ENCODE measurements at regions not wholly inside any gene's neighbourhood (a gene's known extent, or its start where the extent isn't known, plus 50 kb on each side); places are given as distances from the start of the nearest gene placed in this dataset.
"Not testable (repeated sequence)": the region's sequence is repeated elsewhere in the genome, so short reads cannot be mapped to it uniquely, and the experiment has no call there.

GRCh38 chr2:88802026-88802425 is 110.6 kb downstream of the RPIA start:
- not testable (repeated sequence) for H3K79me1 ChIP-seq (ENCODE audit: low read length); H3K4me1 ChIP-seq (ENCODE audit: control insufficient read depth, low read depth, low read length); H3K4me2 ChIP-seq (ENCODE audit: low read length); H4K8ac ChIP-seq (ENCODE audit: low read depth, low read length); H3K23ac ChIP-seq (ENCODE audit: low read length); H2BK15ac ChIP-seq (replicated peaks; ENCODE audit: low read depth); H3K18ac ChIP-seq (ENCODE audit: low read length); H3K4ac ChIP-seq (ENCODE audit: low read depth, low read length); H3K4me3 ChIP-seq (ENCODE audit: low read length); H3K9ac ChIP-seq (ENCODE audit: low read length); H2BK5ac ChIP-seq (ENCODE audit: low read length); H3K79me2 ChIP-seq (ENCODE audit: control insufficient read depth, insufficient read depth, low read length); H2AK5ac ChIP-seq (ENCODE audit: low read length); H3K27ac ChIP-seq (ENCODE audit: low read depth, low read length); H3K27me3 ChIP-seq (ENCODE audit: insufficient read depth, low read length, poor library complexity); H3K36me3 ChIP-seq (ENCODE audit: control insufficient read depth, insufficient read depth, low read length); H4K5ac ChIP-seq (ENCODE audit: low read length); H2BK120ac ChIP-seq (ENCODE audit: low read depth, low read length); H3K56ac ChIP-seq (ENCODE audit: low read length)
- no CpG with 5 or more reads among the region's 2 CpGs for WGBS (ENCODE audit: extremely low coverage, insufficient coverage, low lambda C conversion rate)
- DNase-seq: peak; percentile 61

GRCh38 chr2:88807237-88807962 is 115.9 kb downstream of the RPIA start:
- Histone ChIP-seq H3K4me1 (ENCODE audit: control insufficient read depth, low read depth, low read length) (no peaks in the 10 kb centered on the region), H2AK5ac (ENCODE audit: low read length) (no peak overlapping the region), H4K5ac (ENCODE audit: low read length) (no peak overlapping the region), H4K8ac (ENCODE audit: low read depth, low read length) (no peak overlapping the region), H2BK5ac (ENCODE audit: low read length) (no peak overlapping the region), H3K56ac (ENCODE audit: low read length) (no peak overlapping the region), H3K27ac (ENCODE audit: low read depth, low read length) (no peak overlapping the region), H3K4me3 (ENCODE audit: low read length) (no peak overlapping the region), H3K79me1 (ENCODE audit: low read length) (no peaks in the 10 kb centered on the region), H3K79me2 (ENCODE audit: control insufficient read depth, insufficient read depth, low read length) (no peaks in the 10 kb centered on the region), H3K4me2 (ENCODE audit: low read length) (no peak overlapping the region), H2BK15ac (replicated peaks; ENCODE audit: low read depth) (no peak overlapping the region), H3K18ac (ENCODE audit: low read length) (no peak overlapping the region), H2BK120ac (ENCODE audit: low read depth, low read length) (no peak overlapping the region), H3K27me3 (ENCODE audit: insufficient read depth, low read length, poor library complexity) (no peaks in the 10 kb centered on the region), H3K23ac (ENCODE audit: low read length) (no peak overlapping the region), H3K36me3 (ENCODE audit: control insufficient read depth, insufficient read depth, low read length) (no peaks in the 10 kb centered on the region), H3K9ac (ENCODE audit: low read length) (no peak overlapping the region), H3K4ac (ENCODE audit: low read depth, low read length) (no peak overlapping the region)
- no CpG with 5 or more reads among the region's 5 CpGs for WGBS (ENCODE audit: extremely low coverage, insufficient coverage, low lambda C conversion rate)
- DNase-seq: no peak

GRCh38 chr2:88808083-88808482 is 116.6 kb downstream of the RPIA start:
- Histone ChIP-seq H3K27me3 (ENCODE audit: insufficient read depth, low read length, poor library complexity) (no peaks in the 10 kb centered on the region), H3K9ac (ENCODE audit: low read length) (no peak overlapping the region), H4K8ac (ENCODE audit: low read depth, low read length) (no peak overlapping the region), H3K23ac (ENCODE audit: low read length) (no peak overlapping the region), H2BK15ac (replicated peaks; ENCODE audit: low read depth) (no peak overlapping the region), H3K27ac (ENCODE audit: low read depth, low read length) (no peak overlapping the region), H3K18ac (ENCODE audit: low read length) (no peak overlapping the region), H3K4me1 (ENCODE audit: control insufficient read depth, low read depth, low read length) (no peaks in the 10 kb centered on the region), H3K4ac (ENCODE audit: low read depth, low read length) (no peak overlapping the region), H2BK120ac (ENCODE audit: low read depth, low read length) (no peak overlapping the region), H3K4me3 (ENCODE audit: low read length) (no peak overlapping the region), H4K5ac (ENCODE audit: low read length) (no peak overlapping the region), H2BK5ac (ENCODE audit: low read length) (no peak overlapping the region), H2AK5ac (ENCODE audit: low read length) (no peak overlapping the region), H3K36me3 (ENCODE audit: control insufficient read depth, insufficient read depth, low read length) (no peaks in the 10 kb centered on the region), H3K79me1 (ENCODE audit: low read length) (no peaks in the 10 kb centered on the region), H3K4me2 (ENCODE audit: low read length) (no peak overlapping the region), H3K56ac (ENCODE audit: low read length) (no peak overlapping the region), H3K79me2 (ENCODE audit: control insufficient read depth, insufficient read depth, low read length) (no peaks in the 10 kb centered on the region)
- WGBS (ENCODE audit: extremely low coverage, insufficient coverage, low lambda C conversion rate): no CpG with 5 or more reads among the region's 3 CpGs
- no peak for DNase-seq

GRCh38 chr2:88808652-88809051 is 117.2 kb downstream of the RPIA start:
- H3K4me3 ChIP-seq (ENCODE audit: low read length): no peak overlapping the region
- no peak overlapping the region for H4K5ac ChIP-seq (ENCODE audit: low read length)
- no peak overlapping the region for H3K56ac ChIP-seq (ENCODE audit: low read length)
- H4K8ac ChIP-seq (ENCODE audit: low read depth, low read length): no peak overlapping the region
- no peak overlapping the region for H3K27ac ChIP-seq (ENCODE audit: low read depth, low read length)
- H3K4me1 ChIP-seq (ENCODE audit: control insufficient read depth, low read depth, low read length): no peaks in the 10 kb centered on the region
- no peak overlapping the region for H2AK5ac ChIP-seq (ENCODE audit: low read length)
- no peaks in the 10 kb centered on the region for H3K79me2 ChIP-seq (ENCODE audit: control insufficient read depth, insufficient read depth, low read length)
- no peak overlapping the region for H2BK5ac ChIP-seq (ENCODE audit: low read length)
- no peaks in the 10 kb centered on the region for H3K27me3 ChIP-seq (ENCODE audit: insufficient read depth, low read length, poor library complexity)
- H3K23ac ChIP-seq (ENCODE audit: low read length): no peak overlapping the region
- H3K9ac ChIP-seq (ENCODE audit: low read length): no peak overlapping the region
- H2BK15ac ChIP-seq (replicated peaks; ENCODE audit: low read depth): no peak overlapping the region
- H3K4me2 ChIP-seq (ENCODE audit: low read length): no peak overlapping the region
- DNase-seq: no peak
- WGBS (ENCODE audit: extremely low coverage, insufficient coverage, low lambda C conversion rate): no CpG with 5 or more reads among the region's 1 CpG
- H3K79me1 ChIP-seq (ENCODE audit: low read length): no peaks in the 10 kb centered on the region
- no peak overlapping the region for H3K18ac ChIP-seq (ENCODE audit: low read length)
- no peak overlapping the region for H3K4ac ChIP-seq (ENCODE audit: low read depth, low read length)
- no peaks in the 10 kb centered on the region for H3K36me3 ChIP-seq (ENCODE audit: control insufficient read depth, insufficient read depth, low read length)
- H2BK120ac ChIP-seq (ENCODE audit: low read depth, low read length): no peak overlapping the region

- H3K9ac ChIP-seq (ENCODE audit: low read length): no peak overlapping the region
- no CpG with 5 or more reads among the region's 6 CpGs for WGBS (ENCODE audit: extremely low coverage, insufficient coverage, low lambda C conversion rate)
These were observed 117.7 kb downstream of the RPIA start for GRCh38 chr2:88809216-88809615.

GRCh38 chr2:88810017-88810416 is 118.5 kb downstream of the RPIA start:
- Histone ChIP-seq H3K79me1 (ENCODE audit: low read length) (no peaks in the 10 kb centered on the region), H4K8ac (ENCODE audit: low read depth, low read length) (no peak overlapping the region), H3K56ac (ENCODE audit: low read length) (no peak overlapping the region), H3K18ac (ENCODE audit: low read length) (no peak overlapping the region), H3K23ac (ENCODE audit: low read length) (no peak overlapping the region), H2BK15ac (replicated peaks; ENCODE audit: low read depth) (no peak overlapping the region), H3K27ac (ENCODE audit: low read depth, low read length) (no peak overlapping the region), H3K27me3 (ENCODE audit: insufficient read depth, low read length, poor library complexity) (no peaks in the 10 kb centered on the region), H3K4me1 (ENCODE audit: control insufficient read depth, low read depth, low read length) (no peaks in the 10 kb centered on the region), H2AK5ac (ENCODE audit: low read length) (no peak overlapping the region), H2BK5ac (ENCODE audit: low read length) (no peak overlapping the region), H2BK120ac (ENCODE audit: low read depth, low read length) (no peak overlapping the region), H3K36me3 (ENCODE audit: control insufficient read depth, insufficient read depth, low read length) (no peaks in the 10 kb centered on the region), H3K9ac (ENCODE audit: low read length) (no peak overlapping the region), H3K4me3 (ENCODE audit: low read length) (no peak overlapping the region), H4K5ac (ENCODE audit: low read length) (no peak overlapping the region), H3K4me2 (ENCODE audit: low read length) (no peak overlapping the region), H3K4ac (ENCODE audit: low read depth, low read length) (no peak overlapping the region), H3K79me2 (ENCODE audit: control insufficient read depth, insufficient read depth, low read length) (no peaks in the 10 kb centered on the region)
- no CpG with 5 or more reads among the region's 2 CpGs for WGBS (ENCODE audit: extremely low coverage, insufficient coverage, low lambda C conversion rate)
- no peak for DNase-seq

More at GRCh38 chr2:88809216-88809615, 117.7 kb downstream of the RPIA start:
- Histone ChIP-seq H3K36me3 (ENCODE audit: control insufficient read depth, insufficient read depth, low read length) (no peaks in the 10 kb centered on the region), H3K23ac (ENCODE audit: low read length) (no peak overlapping the region), H4K8ac (ENCODE audit: low read depth, low read length) (no peak overlapping the region), H3K79me2 (ENCODE audit: control insufficient read depth, insufficient read depth, low read length) (no peaks in the 10 kb centered on the region), H2BK15ac (replicated peaks; ENCODE audit: low read depth) (no peak overlapping the region), H2BK5ac (ENCODE audit: low read length) (no peak overlapping the region), H3K79me1 (ENCODE audit: low read length) (no peaks in the 10 kb centered on the region), H2BK120ac (ENCODE audit: low read depth, low read length) (no peak overlapping the region), H3K27me3 (ENCODE audit: insufficient read depth, low read length, poor library complexity) (no peaks in the 10 kb centered on the region), H3K4ac (ENCODE audit: low read depth, low read length) (no peak overlapping the region), H3K18ac (ENCODE audit: low read length) (no peak overlapping the region), H2AK5ac (ENCODE audit: low read length) (no peak overlapping the region), H3K4me2 (ENCODE audit: low read length) (no peak overlapping the region), H3K27ac (ENCODE audit: low read depth, low read length) (no peak overlapping the region), H3K4me3 (ENCODE audit: low read length) (no peak overlapping the region), H3K4me1 (ENCODE audit: control insufficient read depth, low read depth, low read length) (no peaks in the 10 kb centered on the region), H4K5ac (ENCODE audit: low read length) (no peak overlapping the region), H3K56ac (ENCODE audit: low read length) (no peak overlapping the region)
- DNase-seq: no peak

Data from mesendoderm (in vitro differentiated cells).